ENCODE measurements at regions not wholly inside any gene's neighbourhood (a gene's known extent, or its start where the extent isn't known, plus 50 kb on each side); places are given as distances from the start of the nearest gene placed in this dataset.

- DNase-seq (ENCODE audit: low read depth, low spot score) (no peak), FAIRE-seq (no peak), ATAC-seq (no peak)
- H3K27me3 ChIP-seq (replicated peaks in 1 of 2; ENCODE audit: control insufficient read depth in 2 of 2, insufficient read depth in 2 of 2, low read length in 1 of 2) = no peaks in the 10 kb centered on the region; a peak in 2 of 4 replicates
- peaks cover 2% of the 10 kb centered on the region; the same call in 1 of the 3 replicates for H3K9me3 ChIP-seq (replicated peaks; ENCODE audit: control insufficient read depth, insufficient read depth, low read length)
- CTCF ChIA-PET = no interaction called here
- H3K9ac ChIP-seq (ENCODE audit: control insufficient read depth, insufficient read depth, low read length) = no peak overlapping the region
- no peak overlapping the region for H3K27ac ChIP-seq (ENCODE audit: control insufficient read depth, insufficient read depth)
- no peaks in the 10 kb centered on the region for H3K36me3 ChIP-seq (ENCODE audit: control insufficient read depth in 2 of 2, insufficient read depth in 2 of 2, low read length in 1 of 2)
- SMC1A ChIA-PET (ENCODE audit: uncharacterized antibody, unreplicated experiment) = interaction anchor here (0.6 to 1.1 kb wide), 2 partner anchors 11 to 269 kb away, joined by 3 to 4 read pairs; no protein-coding TSS in a partner anchor
- WGBS (ENCODE audit: insufficient coverage, insufficient replicate concordance, low lambda C conversion rate, missing lambda C conversion rate) = 16% methylated on average over 5 of the region's 5 CpGs
- intact Hi-C loops (cut with micrococcal nuclease; ENCODE audit: unreplicated experiment) (no loop called here), in situ Hi-C loops (cut with MboI) (no loop called here)
- POLR2A ChIA-PET = no interaction called here
- H2AFZ ChIP-seq (ENCODE audit: control insufficient read depth, low read depth, low read length) = no peak overlapping the region
- no peaks in the 10 kb centered on the region for H3K4me1 ChIP-seq (ENCODE audit: control insufficient read depth, insufficient read depth, low read length)
- no peaks in the 10 kb centered on the region for H3K79me2 ChIP-seq (ENCODE audit: control insufficient read depth, insufficient read depth, low read length)
- no TSS peak for BruUV-seq (replicated peaks)
- RAD21 ChIA-PET (ENCODE audit: unreplicated experiment) = no interaction called here
- H3K4me3 ChIP-seq = no peak overlapping the region
- H4K20me1 ChIP-seq (ENCODE audit: control insufficient read depth, insufficient read depth) = no peaks in the 10 kb centered on the region
- no peak overlapping the region for H3K4me2 ChIP-seq (ENCODE audit: control insufficient read depth, insufficient read depth)
- no peak for TF ChIP-seq SREBF1 (IDR thresholded peaks at IDR 0.05; ENCODE audit: low read length)
- TF ChIP-seq E2F4 (IDR thresholded peaks at IDR 0.05; ENCODE audit: low read depth, low read length) = no peak
- TF ChIP-seq IKZF2 (IDR thresholded peaks at IDR 0.05) = no peak
- no peak for TF ChIP-seq E2F8 (IDR thresholded peaks at IDR 0.05; ENCODE audit: low read depth, partially characterized antibody)
- no peak for TF ChIP-seq SP1 (IDR thresholded peaks at IDR 0.05; ENCODE audit: low read depth, low read length)
- no peak for TF ChIP-seq KLF5 (IDR thresholded peaks at IDR 0.05; ENCODE audit: partially characterized antibody)
- TF ChIP-seq GATAD2B (conservative IDR thresholded peaks at IDR 0.05; ENCODE audit: low read depth) = no peak
- TF ChIP-seq NRF1 (conservative IDR thresholded peaks at IDR 0.05; ENCODE audit: low read depth, low read length) = no peak
- no peak for TF ChIP-seq ZNF217 (IDR thresholded peaks at IDR 0.05)
- TF ChIP-seq MTA2 (IDR thresholded peaks at IDR 0.05; ENCODE audit: low read depth) = no peak
- TF ChIP-seq IRF3 (IDR thresholded peaks at IDR 0.05) = no peak
- TF ChIP-seq NFYB (IDR thresholded peaks at IDR 0.05; ENCODE audit: insufficient read depth, low read depth, low read length) = no peak
- TF ChIP-seq, protein P1, sequence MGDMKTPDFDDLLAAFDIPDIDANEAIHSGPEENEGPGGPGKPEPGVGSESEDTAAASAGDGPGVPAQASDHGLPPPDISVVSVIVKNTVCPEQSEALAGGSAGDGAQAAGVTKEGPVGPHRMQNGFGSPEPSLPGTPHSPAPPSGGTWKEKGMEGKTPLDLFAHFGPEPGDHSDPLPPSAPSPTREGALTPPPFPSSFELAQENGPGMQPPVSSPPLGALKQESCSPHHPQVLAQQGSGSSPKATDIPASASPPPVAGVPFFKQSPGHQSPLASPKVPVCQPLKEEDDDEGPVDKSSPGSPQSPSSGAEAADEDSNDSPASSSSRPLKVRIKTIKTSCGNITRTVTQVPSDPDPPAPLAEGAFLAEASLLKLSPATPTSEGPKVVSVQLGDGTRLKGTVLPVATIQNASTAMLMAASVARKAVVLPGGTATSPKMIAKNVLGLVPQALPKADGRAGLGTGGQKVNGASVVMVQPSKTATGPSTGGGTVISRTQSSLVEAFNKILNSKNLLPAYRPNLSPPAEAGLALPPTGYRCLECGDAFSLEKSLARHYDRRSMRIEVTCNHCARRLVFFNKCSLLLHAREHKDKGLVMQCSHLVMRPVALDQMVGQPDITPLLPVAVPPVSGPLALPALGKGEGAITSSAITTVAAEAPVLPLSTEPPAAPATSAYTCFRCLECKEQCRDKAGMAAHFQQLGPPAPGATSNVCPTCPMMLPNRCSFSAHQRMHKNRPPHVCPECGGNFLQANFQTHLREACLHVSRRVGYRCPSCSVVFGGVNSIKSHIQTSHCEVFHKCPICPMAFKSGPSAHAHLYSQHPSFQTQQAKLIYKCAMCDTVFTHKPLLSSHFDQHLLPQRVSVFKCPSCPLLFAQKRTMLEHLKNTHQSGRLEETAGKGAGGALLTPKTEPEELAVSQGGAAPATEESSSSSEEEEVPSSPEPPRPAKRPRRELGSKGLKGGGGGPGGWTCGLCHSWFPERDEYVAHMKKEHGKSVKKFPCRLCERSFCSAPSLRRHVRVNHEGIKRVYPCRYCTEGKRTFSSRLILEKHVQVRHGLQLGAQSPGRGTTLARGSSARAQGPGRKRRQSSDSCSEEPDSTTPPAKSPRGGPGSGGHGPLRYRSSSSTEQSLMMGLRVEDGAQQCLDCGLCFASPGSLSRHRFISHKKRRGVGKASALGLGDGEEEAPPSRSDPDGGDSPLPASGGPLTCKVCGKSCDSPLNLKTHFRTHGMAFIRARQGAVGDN (IDR thresholded peaks at IDR 0.05) = no peak
- no peak for TF ChIP-seq STAT1 (conservative IDR thresholded peaks at IDR 0.05)
- TF ChIP-seq HCFC1 (IDR thresholded peaks at IDR 0.05; ENCODE audit: low read length) = no peak
- TF ChIP-seq SPI1 (IDR thresholded peaks at IDR 0.05; ENCODE audit: borderline replicate concordance, insufficient read depth, low read depth, low read length) = no peak
- no peak for TF ChIP-seq POU2F2 (IDR thresholded peaks at IDR 0.05; ENCODE audit: borderline replicate concordance, low read depth, low read length)
Observed at GRCh38 chr2:60271713-60272112, 281.7 kb downstream of the BCL11A start.

Data from GM12878 (cell line).